Progenitor cell of endocrine pancreas (in vitro differentiated cells): ENCODE measurements at regions not wholly inside any gene's neighbourhood (a gene's known extent, or its start where the extent isn't known, plus 50 kb on each side); places are given as distances from the start of the nearest gene placed in this dataset.
"Not testable (repeated sequence)": the region's sequence is repeated elsewhere in the genome, so short reads cannot be mapped to it uniquely, and the experiment has no call there.

Source experiments
- DNase-seq: peaks from one replicate; pipeline ENCODE4 v3.0.0; 2021; ENCODE audit warnings: low spot score; ENCODE audit not compliant: unreplicated experiment
- H3K27ac Mint-ChIP-seq: 2 replicates; pipeline ENCODE4 v1.8.0; 2021; ENCODE audit warnings: mild to moderate bottlenecking, moderate library complexity, mixed read lengths
- H3K27me3 Mint-ChIP-seq: 2 replicates; pipeline ENCODE4 v1.8.0; 2021; ENCODE audit warnings: mixed read lengths
- H3K36me3 Mint-ChIP-seq: 2 replicates; pipeline ENCODE4 v1.8.0; 2022; ENCODE audit warnings: mixed read lengths; ENCODE audit not compliant: insufficient read depth
- H3K4me1 Mint-ChIP-seq: 2 replicates; pipeline ENCODE4 v1.8.0; 2021; ENCODE audit warnings: low read depth, mixed read lengths
- H3K4me3 Mint-ChIP-seq: 2 replicates; pipeline ENCODE4 v1.8.0; 2021; ENCODE audit warnings: low read depth, mild to moderate bottlenecking, moderate library complexity, mixed read lengths
- H3K9me3 Mint-ChIP-seq: 2 replicates; pipeline ENCODE4 v1.8.0; 2021; ENCODE audit warnings: low read depth, mixed read lengths
- CTCF ChIP-seq: fragments of 200-600 bp; sonication (generic); IDR thresholded peaks from one replicate; pipeline ENCODE4 v1.5.0; 2021; ENCODE audit warnings: antibody characterized with exemption, mild to moderate bottlenecking; ENCODE audit not compliant: unreplicated experiment

DNA sequence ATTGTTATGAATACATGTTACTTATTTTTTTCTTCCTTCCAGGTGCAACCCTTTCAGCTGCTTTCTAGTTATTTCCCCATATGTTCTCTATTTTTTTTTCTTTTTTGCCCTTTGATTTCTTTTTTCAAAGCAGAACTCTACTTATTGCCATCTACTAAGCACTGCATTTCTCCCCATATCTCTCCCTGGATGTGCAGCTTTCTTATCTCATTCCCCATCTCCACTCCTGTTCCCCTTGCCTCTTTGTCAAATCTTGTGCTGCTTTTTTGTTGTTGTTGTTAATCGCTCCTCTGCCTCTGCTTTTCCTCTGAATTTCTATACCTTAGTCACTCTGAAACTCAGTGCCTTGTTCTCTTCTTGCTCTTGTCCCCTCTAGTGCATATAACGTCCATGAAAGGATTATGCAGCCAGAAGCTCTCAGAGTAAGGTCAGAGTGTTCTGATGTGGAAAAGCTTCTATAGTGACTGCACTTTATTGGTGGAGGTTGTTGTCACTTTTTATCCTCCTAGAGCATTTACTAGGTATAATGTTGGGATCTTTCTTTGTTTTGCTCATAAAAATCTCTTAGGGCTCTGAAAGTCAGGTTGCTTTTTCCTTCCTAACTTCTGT lies 51.1 kb upstream of the JADE1 start:
- no peak for TF ChIP-seq CTCF
- H3K36me3 Mint-ChIP-seq: no peaks in the 10 kb centered on the region
- H3K27me3 Mint-ChIP-seq: no peaks in the 10 kb centered on the region
- H3K27ac Mint-ChIP-seq: no peak overlapping the region
- H3K4me3 Mint-ChIP-seq: no peak overlapping the region
- peaks cover 3% of the 10 kb centered on the region for H3K4me1 Mint-ChIP-seq
- DNase-seq: no peak
- no peaks in the 10 kb centered on the region for H3K9me3 Mint-ChIP-seq

- H3K27ac Mint-ChIP-seq: no peak overlapping the region
- H3K27me3 Mint-ChIP-seq: no peaks in the 10 kb centered on the region
- H3K9me3 Mint-ChIP-seq: no peaks in the 10 kb centered on the region
- H3K4me1 Mint-ChIP-seq: peaks cover 3% of the 10 kb centered on the region
- no peaks in the 10 kb centered on the region for H3K36me3 Mint-ChIP-seq
- DNase-seq: no peak
- no peak overlapping the region for H3K4me3 Mint-ChIP-seq
- no peak for TF ChIP-seq CTCF
Measured at GRCh38 chr4:128757712-128758111, 51.8 kb upstream of the JADE1 start.

- no peak for TF ChIP-seq CTCF
- no peaks in the 10 kb centered on the region for H3K36me3 Mint-ChIP-seq
- H3K4me3 Mint-ChIP-seq: no peak overlapping the region
- no peaks in the 10 kb centered on the region for H3K9me3 Mint-ChIP-seq
- peaks cover 2% of the 10 kb centered on the region for H3K4me1 Mint-ChIP-seq
- H3K27ac Mint-ChIP-seq: no peak overlapping the region
- DNase-seq: no peak
- H3K27me3 Mint-ChIP-seq: no peaks in the 10 kb centered on the region
Measured at GRCh38 chr4:128751354-128751753, 58.1 kb upstream of the JADE1 start.

GRCh38 chr4:128741748-128742147 lies 67.8 kb upstream of the JADE1 start:
- H3K9me3 Mint-ChIP-seq, H3K27ac Mint-ChIP-seq, H3K4me3 Mint-ChIP-seq, H3K36me3 Mint-ChIP-seq, DNase-seq, H3K4me1 Mint-ChIP-seq, H3K27me3 Mint-ChIP-seq: not testable (repeated sequence)

GRCh38 chr4:128737098-128737513 lies 72.4 kb upstream of the JADE1 start:
- H3K27me3 Mint-ChIP-seq: no peaks in the 10 kb centered on the region
- no peak overlapping the region for H3K4me3 Mint-ChIP-seq
- H3K9me3 Mint-ChIP-seq: no peaks in the 10 kb centered on the region
- no peaks in the 10 kb centered on the region for H3K4me1 Mint-ChIP-seq
- no peak for DNase-seq
- no peak for TF ChIP-seq CTCF
- no peaks in the 10 kb centered on the region for H3K36me3 Mint-ChIP-seq
- H3K27ac Mint-ChIP-seq: no peak overlapping the region

GRCh38 chr4:128735714-128736113 lies 73.8 kb upstream of the JADE1 start:
- no peak for DNase-seq
- Mint-ChIP-seq H3K27ac (no peak overlapping the region), H3K36me3 (no peaks in the 10 kb centered on the region), H3K9me3 (no peaks in the 10 kb centered on the region), H3K4me3 (no peak overlapping the region), H3K4me1 (no peaks in the 10 kb centered on the region), H3K27me3 (no peaks in the 10 kb centered on the region)
- no peak for TF ChIP-seq CTCF
